GM19463 (cell line): ENCODE measurements at regions not wholly inside any gene's neighbourhood (a gene's known extent, or its start where the extent isn't known, plus 50 kb on each side); places are given as distances from the start of the nearest gene placed in this dataset.
"Not testable (repeated sequence)": the region's sequence is repeated elsewhere in the genome, so short reads cannot be mapped to it uniquely, and the experiment has no call there.

Experiments
- ATAC-seq: cut with Tn5 transposase; IDR thresholded peaks from one replicate; pipeline ENCODE4 v1.9.1; 2021; ENCODE audit warnings: mild to moderate bottlenecking, moderate library complexity; ENCODE audit not compliant: unreplicated experiment

DNA sequence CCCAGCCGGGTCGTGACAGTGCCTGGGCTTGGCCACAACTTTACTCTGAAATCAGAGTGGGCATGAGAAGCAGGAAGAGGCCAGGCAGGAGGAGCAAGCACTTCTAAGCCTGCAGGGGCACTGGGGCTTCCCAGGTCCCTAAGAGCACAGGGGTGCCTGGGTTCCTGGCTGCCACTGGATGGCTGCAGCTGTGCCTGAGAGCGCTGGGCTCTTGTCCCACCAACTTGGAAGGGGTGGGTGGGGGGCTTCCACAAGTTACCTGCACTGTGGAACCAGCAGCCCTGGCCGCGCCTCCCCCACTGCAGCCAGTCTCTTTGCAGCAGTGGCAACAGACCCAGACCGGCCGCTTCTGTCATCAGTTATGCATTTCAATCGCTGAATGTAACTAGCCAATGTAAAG, 434.7 kb upstream of the GRM3 start:
- no peak for ATAC-seq

DNA sequence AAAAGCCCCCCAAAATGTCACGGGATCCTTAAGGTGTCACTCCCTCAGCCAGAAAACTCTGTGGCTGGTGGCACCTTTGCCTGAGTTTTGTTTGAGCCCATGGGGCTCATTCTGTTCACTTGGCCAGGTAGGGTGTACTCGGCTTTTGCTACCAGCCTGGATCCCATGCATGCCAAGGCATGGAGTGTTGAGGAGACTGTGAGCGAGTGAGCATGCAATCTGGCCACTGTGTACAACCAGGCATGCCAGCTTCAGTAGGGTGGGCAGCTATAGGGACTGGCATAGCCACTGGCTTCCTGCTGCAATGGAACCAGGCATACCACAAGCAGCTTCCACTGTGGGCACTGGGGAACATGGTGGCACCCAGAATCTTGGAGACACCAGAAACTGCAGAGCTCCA, 436.0 kb upstream of the GRM3 start:
- ATAC-seq = no peak

DNA sequence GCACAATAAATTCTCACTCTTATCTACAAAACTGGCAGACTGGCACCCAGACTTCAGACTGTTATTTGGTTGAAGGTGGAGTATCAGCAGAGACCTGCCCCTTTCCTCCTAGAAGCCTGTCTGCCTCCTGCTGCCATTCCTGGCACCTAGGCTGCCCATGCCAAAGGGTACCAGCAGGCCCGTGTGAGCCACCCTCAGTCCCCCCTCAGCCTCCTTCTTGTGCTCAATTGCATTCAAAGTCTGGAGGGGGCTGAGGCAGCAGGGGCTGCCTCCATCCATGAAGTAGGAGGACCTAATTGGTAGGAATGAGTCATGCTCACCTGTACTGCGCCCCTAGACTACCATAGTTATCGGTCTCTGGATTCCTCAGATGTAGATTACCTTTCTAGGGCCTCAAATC, 440.9 kb upstream of the GRM3 start:
- ATAC-seq = no peak

DNA sequence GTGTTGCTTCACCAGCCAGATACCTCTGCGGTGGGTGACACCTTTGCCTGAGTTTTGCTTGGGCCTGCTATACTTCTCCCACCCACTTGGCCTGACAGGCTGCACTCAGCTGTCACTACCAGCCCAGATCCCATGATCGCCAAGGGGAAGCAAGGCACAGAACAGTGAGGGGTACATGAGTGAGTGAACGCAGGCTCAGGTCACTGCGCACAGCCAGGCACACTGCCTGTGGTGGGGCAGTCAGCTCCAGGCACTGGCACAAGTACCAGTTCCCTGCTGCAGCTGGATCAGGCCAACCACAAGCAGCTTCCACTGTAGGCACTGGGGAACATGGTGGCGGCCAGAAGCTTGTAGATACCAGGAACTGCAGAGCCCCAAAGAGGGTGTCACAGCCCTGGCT, 441.9 kb upstream of the GRM3 start:
- ATAC-seq = no peak

DNA sequence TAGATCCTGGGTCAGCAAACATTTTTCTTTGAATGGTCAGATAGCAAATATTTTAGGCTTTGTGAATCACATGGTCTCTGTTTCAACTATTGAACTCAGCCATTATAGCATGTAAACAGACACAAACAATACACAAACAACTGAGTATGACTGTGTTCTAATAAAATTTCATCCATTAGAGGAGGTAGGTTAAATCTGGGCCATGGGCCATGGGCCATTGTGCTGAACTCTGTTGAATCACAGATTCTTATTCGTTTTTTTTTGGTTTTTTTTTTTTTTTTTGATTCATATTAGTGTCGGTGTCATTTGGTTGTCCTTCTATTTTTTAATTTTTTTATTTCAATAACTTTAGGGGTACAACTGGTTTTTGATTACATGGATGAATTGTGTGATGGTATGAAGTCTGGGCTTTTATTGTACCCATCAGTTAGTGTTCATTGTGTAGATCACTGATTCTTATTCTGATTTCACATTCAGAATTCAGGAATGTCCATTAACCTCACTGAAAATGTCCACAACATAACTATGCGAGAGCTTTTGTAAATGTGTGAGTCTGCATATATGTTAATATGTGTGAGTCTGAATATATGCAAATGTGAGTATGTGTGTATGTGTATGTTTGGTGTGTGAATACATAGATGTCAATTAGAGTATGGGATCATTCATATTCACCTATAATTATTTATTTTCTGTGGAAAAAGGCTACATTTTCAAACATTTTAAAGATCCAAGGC, 443.7 kb upstream of the GRM3 start:
- no peak for ATAC-seq

DNA sequence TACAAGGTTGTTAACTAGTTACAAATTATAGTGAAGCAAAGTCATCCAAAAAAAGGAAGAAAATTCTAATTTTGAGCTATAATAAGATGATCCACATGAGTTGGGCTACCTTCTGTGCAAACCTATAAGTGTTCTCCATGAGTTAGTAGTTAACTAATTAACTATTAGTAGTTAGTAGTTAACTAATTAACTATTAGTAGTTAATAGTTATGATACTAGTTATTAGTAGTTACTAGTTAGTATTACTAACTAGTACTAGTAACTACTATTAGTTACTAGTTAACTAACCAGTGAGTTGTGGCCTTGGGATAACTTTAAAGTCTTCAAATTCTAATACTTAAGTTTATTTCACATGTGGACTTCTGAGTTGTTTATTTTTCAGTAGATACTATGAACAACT, 453.4 kb upstream of the GRM3 start:
- ATAC-seq = no peak

DNA sequence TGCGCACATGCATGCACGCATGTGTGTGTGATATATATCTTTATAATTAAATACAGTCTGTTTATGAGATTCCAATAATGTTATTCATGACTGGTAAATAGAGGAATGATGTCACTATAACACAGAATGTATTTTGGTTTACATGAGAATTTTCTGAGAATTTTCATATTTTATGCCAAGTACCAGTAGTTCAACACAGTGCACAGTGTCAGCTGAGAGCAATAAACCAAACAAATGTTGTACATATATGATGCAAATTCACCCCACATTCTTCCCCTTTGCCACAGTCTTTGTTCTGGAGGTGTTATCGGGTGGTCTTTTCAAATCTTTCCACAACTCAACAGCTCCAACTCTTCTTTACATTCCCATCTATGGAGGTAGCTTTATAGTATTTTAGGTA, 462.2 kb upstream of the GRM3 start:
- no peak for ATAC-seq

DNA sequence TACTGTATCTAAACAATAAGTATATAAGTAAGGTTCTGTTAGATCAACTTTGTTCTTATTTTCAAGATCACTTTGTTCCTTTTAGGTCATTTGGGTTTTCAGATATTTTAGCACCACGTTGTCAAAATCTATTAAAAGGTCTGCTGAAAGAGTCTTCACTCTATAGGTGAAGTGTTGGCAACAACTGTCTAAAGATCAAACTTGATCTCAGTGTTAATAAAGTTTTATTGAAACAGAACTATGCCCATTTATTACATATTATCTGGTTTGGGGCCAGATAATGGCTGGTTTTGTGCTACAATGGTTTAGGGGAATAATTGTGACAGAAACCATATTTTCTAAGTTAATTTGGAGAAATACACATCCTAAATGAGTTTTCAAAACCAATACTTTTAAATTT, 478.9 kb upstream of the GRM3 start:
- no peak for ATAC-seq

DNA sequence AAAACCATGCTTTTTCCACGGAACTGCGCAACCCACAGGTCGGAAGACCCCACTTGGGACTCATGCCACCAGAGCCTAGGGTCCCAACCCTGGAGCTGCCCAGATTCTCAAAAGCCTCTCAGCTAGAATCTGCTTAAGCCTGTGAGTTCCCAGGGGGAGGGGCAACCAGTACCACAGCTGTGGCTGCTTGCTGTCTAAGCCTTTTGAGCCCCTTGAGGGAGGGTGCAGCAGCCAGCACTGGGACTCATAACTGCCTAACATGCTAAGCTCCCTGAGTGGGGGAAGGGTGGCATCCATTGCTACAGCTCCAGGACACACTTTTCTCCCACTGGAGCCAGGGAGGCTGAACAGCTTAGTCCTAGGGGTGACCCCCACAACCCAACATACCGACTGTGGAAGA, 485.6 kb upstream of the GRM3 start:
- no peak for ATAC-seq

DNA sequence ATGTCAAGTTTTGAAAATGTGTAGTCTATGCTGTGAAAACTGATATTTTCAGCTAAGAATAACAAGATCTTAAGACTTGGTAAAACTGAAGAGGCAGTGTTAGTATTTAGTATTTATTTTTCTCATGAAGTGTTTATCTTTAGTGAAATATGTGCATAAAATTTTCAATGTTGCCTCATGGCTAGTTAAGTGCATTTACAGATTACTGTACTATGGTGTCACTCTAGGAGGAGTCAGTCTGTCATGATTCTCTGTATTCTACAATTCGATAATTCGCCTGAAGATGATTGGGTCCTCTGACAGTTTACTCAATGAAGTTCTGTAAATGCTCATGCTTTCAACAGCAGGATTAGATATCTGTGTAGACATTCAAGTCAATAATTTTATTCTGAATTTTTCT, 488.1 kb upstream of the GRM3 start:
- ATAC-seq = no peak

DNA sequence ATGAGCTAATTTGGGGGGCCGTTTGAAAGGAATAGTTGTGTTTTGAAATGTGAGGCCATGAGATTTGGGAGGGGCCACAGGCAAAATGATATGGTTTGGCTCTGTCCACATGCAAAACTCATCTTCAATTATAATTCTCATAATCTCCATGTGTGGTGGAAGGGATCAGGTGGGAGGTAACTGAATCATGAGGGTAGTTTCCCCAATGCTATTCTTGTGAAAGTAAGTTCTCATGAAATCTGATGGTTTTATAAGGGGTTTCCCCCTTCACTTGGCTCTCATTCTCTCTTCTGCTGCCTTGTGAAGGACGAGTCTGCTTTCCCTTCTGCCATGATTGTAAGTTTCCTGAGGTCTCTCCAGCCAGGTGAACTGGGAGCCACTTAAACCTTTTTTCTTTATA, 490.8 kb upstream of the GRM3 start:
- ATAC-seq = no peak

DNA sequence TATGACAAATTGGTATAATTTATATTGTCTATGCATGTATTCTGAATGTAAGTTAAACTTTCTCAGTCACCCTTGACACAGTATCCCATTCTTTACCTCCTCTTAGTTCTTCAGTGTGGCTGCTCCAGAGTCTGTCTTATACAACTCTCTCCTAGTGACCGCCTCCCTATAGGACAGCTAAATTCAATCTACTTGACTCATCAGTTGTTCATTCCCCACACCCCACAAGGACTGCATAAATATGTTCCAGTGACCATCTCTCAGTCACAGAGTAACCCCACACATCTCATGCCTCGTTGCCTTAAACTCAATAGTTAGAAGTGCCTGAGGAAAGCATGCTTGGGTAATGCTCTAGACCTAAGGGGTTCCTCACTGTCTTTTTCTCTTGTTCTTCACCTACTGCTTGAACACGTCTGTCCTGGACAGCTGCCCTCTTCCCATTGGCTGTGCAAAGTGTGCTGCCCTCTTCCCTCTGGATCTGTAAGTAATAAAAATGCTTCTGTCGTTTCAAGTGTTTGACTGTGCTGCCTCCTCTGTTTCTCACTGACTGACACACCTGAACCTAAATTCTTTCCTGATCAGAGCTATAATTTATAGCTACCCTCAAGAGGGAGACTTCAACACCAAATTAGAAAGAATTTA, 494.6 kb upstream of the GRM3 start:
- no peak for ATAC-seq

DNA sequence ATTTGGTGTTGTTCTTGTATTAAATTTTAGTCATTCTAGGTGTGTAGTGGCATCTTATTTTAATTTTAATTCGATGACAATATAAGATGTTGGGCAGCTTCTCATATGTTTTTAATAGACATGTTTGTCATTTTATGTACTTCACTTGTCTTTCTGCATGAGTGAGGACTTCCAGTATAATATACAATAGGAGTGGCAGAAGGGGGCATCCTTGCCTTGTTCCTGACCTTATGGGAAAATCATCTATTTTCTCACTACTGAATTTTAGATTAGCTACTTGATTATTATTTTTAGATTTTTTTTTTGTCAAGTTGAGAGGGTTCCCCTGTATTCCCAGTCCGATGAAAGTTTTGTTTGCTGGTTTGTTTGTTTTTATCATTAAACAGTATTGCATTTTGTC, 495.2 kb upstream of the GRM3 start:
- ATAC-seq = no peak

DNA sequence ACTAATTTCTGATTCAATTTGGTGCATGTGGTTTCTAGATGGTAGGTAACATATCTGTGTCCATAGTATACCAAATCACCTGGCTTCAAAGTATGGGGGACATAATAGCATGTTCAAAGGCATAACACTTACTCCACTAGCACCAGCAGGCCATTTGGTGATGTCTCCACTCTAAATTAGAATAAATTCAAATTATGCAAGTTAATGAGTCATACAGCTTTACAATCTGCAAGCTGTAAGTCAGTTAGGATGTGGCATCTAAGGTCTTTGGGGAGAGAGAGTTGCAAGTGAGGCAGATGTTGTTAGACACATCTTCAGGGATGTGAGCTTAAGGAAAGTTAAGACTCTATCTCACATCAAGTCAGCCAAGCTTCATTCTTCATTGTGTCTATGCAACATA, 506.4 kb upstream of the GRM3 start:
- ATAC-seq = no peak

DNA sequence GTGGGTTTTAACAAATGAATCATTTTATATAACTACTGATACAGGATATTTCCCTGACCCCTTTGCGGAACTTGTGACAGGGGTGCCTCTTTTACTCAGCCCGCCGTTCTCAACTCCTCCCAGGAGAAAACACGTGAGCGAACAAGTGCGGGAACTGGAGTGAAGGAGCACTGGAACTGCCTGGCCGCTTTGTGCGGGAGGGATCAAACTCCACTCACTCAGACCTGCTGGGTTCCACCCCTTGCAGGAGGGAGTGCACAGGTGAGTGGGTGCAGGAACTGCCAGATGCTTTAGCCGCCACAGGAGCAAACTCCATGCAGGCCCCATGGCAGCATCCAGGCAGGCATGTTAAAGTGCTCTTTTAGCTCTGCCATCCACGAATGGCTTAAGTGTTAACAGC, 513.4 kb upstream of the GRM3 start:
- no peak for ATAC-seq

DNA sequence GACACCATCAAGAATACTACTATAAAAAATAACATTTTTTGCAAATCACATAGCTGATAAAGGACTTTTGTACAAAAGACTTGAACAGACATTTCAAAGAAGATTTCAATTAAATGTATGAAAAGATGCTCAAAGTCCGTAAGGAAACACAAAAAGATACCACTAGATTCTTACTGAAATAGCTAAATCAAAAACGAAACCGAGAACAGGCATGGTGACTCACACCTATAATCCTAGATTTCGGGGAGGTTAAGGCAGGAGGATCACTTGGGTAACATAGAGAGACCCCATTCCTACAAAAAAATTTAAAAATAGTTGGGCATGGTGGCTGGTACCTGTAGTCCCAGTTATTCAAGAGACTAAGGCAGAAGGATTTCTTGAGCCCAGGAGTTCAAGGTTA, 520.2 kb upstream of the GRM3 start:
- no peak for ATAC-seq

DNA sequence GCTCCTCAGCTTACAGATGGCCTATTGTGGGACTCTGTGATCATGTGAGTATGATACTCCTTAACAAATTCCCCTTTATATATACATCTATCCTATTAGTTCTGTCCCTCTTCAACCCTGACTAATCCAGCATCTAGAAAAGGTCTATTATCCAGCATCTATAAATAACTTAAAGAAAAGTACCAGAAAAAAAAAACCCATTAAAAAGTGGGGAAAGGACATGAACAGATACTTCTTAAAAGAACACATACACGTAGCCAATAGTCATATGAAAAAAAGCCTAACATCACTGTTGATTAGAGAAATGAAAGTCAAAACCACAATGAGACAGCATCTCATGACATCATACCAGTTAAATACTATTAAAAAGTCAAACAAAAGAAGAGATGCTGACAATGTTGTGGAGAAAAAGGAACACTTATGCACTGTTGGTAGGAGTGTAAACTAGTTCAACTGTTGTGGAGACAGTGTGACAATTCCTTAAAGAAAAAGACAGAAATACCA, 549.5 kb upstream of the GRM3 start:
- ATAC-seq = no peak

DNA sequence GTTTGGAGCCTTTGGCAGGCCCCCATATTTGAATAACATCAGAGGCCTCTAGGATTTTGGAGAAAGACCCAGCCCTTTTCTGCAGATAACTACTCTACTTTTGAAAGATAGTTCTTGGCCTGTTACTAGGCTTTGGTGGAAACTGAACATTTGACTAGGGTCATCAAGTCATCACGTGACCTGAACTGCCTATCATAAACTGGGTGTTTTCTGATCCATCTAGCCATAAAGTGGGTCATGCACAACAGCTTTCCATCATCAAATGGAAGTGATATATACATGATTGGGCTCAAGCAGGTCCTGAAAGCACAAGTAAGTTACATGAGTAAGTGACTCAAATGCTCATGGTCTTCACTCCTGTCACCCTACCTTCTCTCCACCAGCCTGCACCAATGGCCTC, 552.3 kb upstream of the GRM3 start:
- ATAC-seq = no peak

DNA sequence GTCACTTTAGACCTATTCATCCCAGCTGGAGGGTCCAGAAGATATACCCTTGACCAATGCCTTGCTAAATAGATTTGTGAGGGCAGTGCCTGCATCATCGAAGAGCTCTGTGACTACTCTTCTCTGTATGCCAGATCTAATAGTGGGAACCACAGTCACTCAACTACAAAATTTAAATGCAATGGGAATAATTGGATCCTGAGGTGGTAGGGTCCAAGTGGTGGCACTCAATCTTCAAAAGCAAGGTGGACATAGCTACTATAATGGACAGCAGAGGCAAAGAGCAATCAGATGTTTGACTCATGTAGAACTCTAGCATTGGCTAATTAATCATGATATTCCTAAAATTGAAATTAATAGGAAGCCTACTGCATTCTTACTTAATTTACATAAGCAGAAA, 554.3 kb upstream of the GRM3 start:
- ATAC-seq = no peak

DNA sequence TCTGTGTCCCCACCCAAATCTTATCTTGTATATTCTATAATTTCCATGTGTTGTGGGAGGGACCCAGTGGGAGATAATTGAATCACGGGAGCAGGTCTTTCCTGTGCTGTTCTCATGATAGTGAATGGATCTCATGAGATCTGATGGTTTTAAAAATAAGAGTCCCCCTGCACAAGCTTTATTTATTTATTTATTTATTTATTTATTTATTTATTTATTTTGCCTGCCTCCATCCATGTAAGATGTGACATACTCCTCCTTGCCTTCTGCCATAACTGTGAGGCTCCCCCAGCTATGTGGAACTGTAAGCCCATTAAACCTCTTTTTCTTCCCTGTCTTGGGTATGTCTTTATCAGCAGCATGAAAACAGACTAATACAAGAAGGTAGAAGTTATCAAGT, 579.1 kb upstream of the GRM3 start:
- ATAC-seq = not testable (repeated sequence)

DNA sequence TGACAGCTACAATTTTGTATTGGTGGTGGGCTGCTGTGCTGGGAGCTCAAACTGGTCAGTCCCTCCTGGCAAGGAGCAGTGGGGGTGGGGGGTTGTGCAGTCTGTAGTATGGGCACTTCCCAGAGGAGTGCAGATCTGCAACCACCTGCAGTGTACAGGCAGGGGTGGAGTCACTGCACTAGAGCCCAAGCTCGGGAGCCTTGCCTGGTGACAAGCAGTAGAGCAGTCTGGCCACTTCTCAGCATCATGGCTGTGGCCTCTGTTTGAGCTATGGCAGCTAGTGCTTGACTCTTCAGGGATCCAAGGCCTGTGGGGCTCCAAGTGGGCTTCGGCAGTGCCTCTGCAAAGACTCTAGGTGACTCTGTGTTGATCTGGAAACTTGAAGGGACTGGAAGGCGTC, 585.1 kb upstream of the GRM3 start:
- no peak for ATAC-seq

DNA sequence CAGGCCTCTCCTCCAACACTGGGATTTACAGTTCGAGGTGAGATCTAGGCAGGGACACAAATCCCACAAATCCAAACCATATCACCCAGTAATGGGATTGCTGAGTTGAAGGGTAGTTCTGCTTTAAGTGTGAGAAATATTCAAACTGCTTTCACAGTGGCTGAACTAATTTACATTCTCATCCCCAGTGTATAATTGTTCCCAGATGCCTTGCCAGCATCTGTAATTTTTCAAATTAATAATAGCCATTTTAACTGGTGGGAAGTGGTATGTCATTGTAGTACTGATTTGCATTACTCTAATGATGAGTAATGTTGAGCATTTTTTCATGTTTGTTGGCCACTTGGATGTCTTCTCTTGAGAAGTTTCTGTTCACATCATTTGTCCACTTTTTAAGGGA, 592.8 kb upstream of the GRM3 start:
- no peak for ATAC-seq

DNA sequence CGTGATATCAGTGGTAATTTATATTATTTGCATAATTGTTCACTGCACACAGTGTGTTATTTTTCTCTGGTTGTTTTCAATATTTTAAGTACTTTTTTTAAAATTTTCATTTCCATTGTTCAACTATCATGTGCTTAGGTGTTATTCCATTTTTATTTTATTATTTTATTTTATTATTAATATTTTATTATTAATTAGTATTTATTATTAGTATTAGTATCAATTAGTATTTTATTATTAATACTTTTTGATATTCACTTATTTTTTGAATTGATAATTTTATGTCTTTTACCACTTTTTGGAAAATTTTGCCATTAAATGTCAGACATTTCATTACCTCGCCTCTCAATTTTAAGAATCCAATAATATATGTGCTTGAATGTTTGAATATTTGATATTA, 593.8 kb upstream of the GRM3 start:
- ATAC-seq = no peak
